DND-41 (cell line): ENCODE measurements at regions not wholly inside any gene's neighbourhood (a gene's known extent, or its start where the extent isn't known, plus 50 kb on each side); places are given as distances from the start of the nearest gene placed in this dataset.

Experiments used
- EZH2 ChIP-seq: IDR thresholded peaks from 3 replicates; pipeline ENCODE4 v1.6.1; 2012; ENCODE audit warnings: borderline replicate concordance, low read depth, mild to moderate bottlenecking, moderate library complexity, low read length, inconsistent platforms; ENCODE audit not compliant: severe bottlenecking
- TF ChIP-seq, protein P1 (sequence below): IDR thresholded peaks from 2 replicates; pipeline ENCODE4 v1.5.1; 2012; ENCODE audit warnings: borderline replicate concordance, low read length, moderate library complexity, mild to moderate bottlenecking; ENCODE audit not compliant: poor library complexity, severe bottlenecking; ENCODE audit errors: extremely low read depth

DNA sequence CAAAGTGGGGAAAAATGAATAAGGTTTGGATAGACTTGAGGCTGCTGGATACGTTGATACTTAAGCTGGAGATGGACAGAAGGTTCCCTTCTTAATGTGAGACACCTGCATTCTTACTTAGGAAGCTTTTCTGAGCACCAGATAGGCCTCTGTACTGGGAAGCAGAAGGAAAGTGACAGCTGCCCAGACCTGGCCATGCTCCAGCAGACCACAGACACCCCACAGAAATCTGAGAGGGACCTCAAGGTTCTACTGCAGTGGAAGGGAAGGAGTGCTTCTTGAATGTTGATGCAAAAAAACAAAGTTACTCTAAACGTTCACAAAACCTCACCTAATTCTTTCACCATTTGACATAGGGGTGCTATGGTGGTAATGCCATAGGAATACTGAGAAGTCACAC lies 642.1 kb upstream of the ID2 start:
- TF ChIP-seq, protein P1, sequence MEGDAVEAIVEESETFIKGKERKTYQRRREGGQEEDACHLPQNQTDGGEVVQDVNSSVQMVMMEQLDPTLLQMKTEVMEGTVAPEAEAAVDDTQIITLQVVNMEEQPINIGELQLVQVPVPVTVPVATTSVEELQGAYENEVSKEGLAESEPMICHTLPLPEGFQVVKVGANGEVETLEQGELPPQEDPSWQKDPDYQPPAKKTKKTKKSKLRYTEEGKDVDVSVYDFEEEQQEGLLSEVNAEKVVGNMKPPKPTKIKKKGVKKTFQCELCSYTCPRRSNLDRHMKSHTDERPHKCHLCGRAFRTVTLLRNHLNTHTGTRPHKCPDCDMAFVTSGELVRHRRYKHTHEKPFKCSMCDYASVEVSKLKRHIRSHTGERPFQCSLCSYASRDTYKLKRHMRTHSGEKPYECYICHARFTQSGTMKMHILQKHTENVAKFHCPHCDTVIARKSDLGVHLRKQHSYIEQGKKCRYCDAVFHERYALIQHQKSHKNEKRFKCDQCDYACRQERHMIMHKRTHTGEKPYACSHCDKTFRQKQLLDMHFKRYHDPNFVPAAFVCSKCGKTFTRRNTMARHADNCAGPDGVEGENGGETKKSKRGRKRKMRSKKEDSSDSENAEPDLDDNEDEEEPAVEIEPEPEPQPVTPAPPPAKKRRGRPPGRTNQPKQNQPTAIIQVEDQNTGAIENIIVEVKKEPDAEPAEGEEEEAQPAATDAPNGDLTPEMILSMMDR = no peak
- TF ChIP-seq EZH2 = no peak
